GM12878 (cell line): ENCODE measurements at regions not wholly inside any gene's neighbourhood (a gene's known extent, or its start where the extent isn't known, plus 50 kb on each side); places are given as distances from the start of the nearest gene placed in this dataset.

ENCODE experiments used
- ATAC-seq: fragments of 200-7000 bp; cut with Tn5 transposase; 3 replicates; pipeline ENCODE4 v1.9.1; 2020; ENCODE audit warnings: mild to moderate bottlenecking, moderate library complexity
- BruUV-seq: library from RNA; stranded (reverse); fragments of 400-500 nt; replicated peaks from 2 replicates; lab custom pipeline; 2021; lab: Mats Ljungman, UMichigan
- CTCF ChIA-PET: fragments of 300-600 bp; sonication (Branson Sonifier 250); formaldehyde crosslinking; extraction: SDS; loops from one replicate; lab custom pipeline; 2021; ENCODE audit warnings: inconsistent platforms; lab: Yijun Ruan, JAX
- POLR2A ChIA-PET: fragments of 350-600 bp; formaldehyde crosslinking; extraction: SDS; loops from one replicate; lab custom pipeline; 2021; ENCODE audit warnings: inconsistent platforms; lab: Charles Lee
- RAD21 ChIA-PET: fragments of 300-600 bp; sonication (Branson Sonifier 250); formaldehyde crosslinking; loops from one replicate; lab custom pipeline; 2023; ENCODE audit warnings: antibody characterized with exemption; ENCODE audit not compliant: unreplicated experiment; lab: Charles Lee
- SMC1A ChIA-PET: fragments of 300-600 bp; sonication (Branson Sonifier 250); formaldehyde crosslinking; loops from one replicate; lab custom pipeline; 2023; ENCODE audit not compliant: unreplicated experiment, uncharacterized antibody; lab: Charles Lee
- DNase-seq: peaks from one replicate; pipeline ENCODE4 v3.0.0-alpha.2; 2011; ENCODE audit warnings: low read depth, low spot score
- FAIRE-seq: peaks from 3 replicates; lab custom pipeline; 2011; peaks lifted over from hg19 to GRCh38; lab: Jason Lieb, UNC
- H2AFZ ChIP-seq: 2 replicates; pipeline ENCODE4 v1.6.0; 2011; ENCODE audit warnings: low read depth, low read length, control low read depth; ENCODE audit not compliant: control insufficient read depth
- H3K27ac ChIP-seq: 2 replicates; pipeline ENCODE4 v1.5.1; 2011; ENCODE audit warnings: control low read depth; ENCODE audit not compliant: control insufficient read depth, insufficient read depth
- H3K27me3 ChIP-seq, 2 experiments: replicated peaks in 1 of 2; 2 replicates each; pipeline versions ENCODE4 v1.6.0 to v1.6.1; 2011; ENCODE audit warnings: low read length in 1 of 2; ENCODE audit not compliant: control insufficient read depth in 2 of 2, insufficient read depth in 2 of 2
- H3K36me3 ChIP-seq, 2 experiments: 2 replicates each; pipeline ENCODE4 v1.5.1; 2011; ENCODE audit warnings: low read length in 1 of 2; ENCODE audit not compliant: control insufficient read depth in 2 of 2, insufficient read depth in 2 of 2
- H3K4me1 ChIP-seq: 2 replicates; pipeline ENCODE4 v1.6.1; 2011; ENCODE audit warnings: mild to moderate bottlenecking, low read length, moderate library complexity, mixed read lengths; ENCODE audit not compliant: control insufficient read depth, insufficient read depth
- H3K4me2 ChIP-seq: 2 replicates; pipeline ENCODE4 v1.6.0; 2011; ENCODE audit warnings: control low read depth; ENCODE audit not compliant: control insufficient read depth, insufficient read depth
- H3K4me3 ChIP-seq: fragments of 200-600 bp; sonication (generic); 2 replicates; pipeline ENCODE4 v1.5.1; 2016
- H3K79me2 ChIP-seq: 2 replicates; pipeline ENCODE4 v1.6.0; 2011; ENCODE audit warnings: low read length; ENCODE audit not compliant: control insufficient read depth, insufficient read depth
- H3K9ac ChIP-seq: 2 replicates; pipeline ENCODE4 v1.8.0; 2011; ENCODE audit warnings: low read length, control low read depth, mixed read lengths; ENCODE audit not compliant: control insufficient read depth, insufficient read depth
- H3K9me3 ChIP-seq: replicated peaks from 3 replicates; pipeline ENCODE4 v1.5.1; 2011; ENCODE audit warnings: mild to moderate bottlenecking, low read length; ENCODE audit not compliant: control insufficient read depth, insufficient read depth
- H4K20me1 ChIP-seq: 2 replicates; pipeline ENCODE4 v1.6.0; 2011; ENCODE audit not compliant: control insufficient read depth, insufficient read depth
- NR2F1 ChIP-seq: fragments of 450-650 bp; conservative IDR thresholded peaks from 2 replicates; pipeline ENCODE4 v1.6.1; 2017; ENCODE audit warnings: mild to moderate bottlenecking
- POU2F2 ChIP-seq: IDR thresholded peaks from 3 replicates; pipeline ENCODE4 v1.6.1; 2011; ENCODE audit warnings: low read depth, mild to moderate bottlenecking, low read length, borderline replicate concordance
- ZBTB40 ChIP-seq: fragments of 450-650 bp; IDR thresholded peaks from 2 replicates; pipeline ENCODE4 v1.6.1; 2016; ENCODE audit warnings: mild to moderate bottlenecking, moderate library complexity, borderline replicate concordance
- ZNF217 ChIP-seq: fragments of 450-650 bp; IDR thresholded peaks from 2 replicates; pipeline ENCODE4 v1.6.1; 2017; ENCODE audit warnings: antibody characterized with exemption, mild to moderate bottlenecking
- whole genome bisulfite sequencing: methylation state at CpG from one replicate; pipeline ENCODE4 v1.1.6; 2016; ENCODE audit warnings: low lambda C conversion rate; ENCODE audit not compliant: insufficient replicate concordance, insufficient coverage; ENCODE audit errors: missing lambda C conversion rate; 5-methylcytosine and 5-hydroxymethylcytosine counted together
- in situ Hi-C: fragments of 300-500 bp; cut with MboI; formaldehyde crosslinking; loops from 9 replicates; pipeline ENCODE4 v1.14.3; 2018; ENCODE audit warnings: mixed read lengths
- intact Hi-C: fragments of 100-400 bp; cut with micrococcal nuclease; formaldehyde crosslinking; loops from one replicate; pipeline ENCODE4 v1.14.2; 2022; ENCODE audit not compliant: unreplicated experiment
- TF ChIP-seq, protein P1 (sequence below): fragments of 450-650 bp; IDR thresholded peaks from 2 replicates; pipeline ENCODE4 v1.6.1; 2016; ENCODE audit warnings: mild to moderate bottlenecking

DNA sequence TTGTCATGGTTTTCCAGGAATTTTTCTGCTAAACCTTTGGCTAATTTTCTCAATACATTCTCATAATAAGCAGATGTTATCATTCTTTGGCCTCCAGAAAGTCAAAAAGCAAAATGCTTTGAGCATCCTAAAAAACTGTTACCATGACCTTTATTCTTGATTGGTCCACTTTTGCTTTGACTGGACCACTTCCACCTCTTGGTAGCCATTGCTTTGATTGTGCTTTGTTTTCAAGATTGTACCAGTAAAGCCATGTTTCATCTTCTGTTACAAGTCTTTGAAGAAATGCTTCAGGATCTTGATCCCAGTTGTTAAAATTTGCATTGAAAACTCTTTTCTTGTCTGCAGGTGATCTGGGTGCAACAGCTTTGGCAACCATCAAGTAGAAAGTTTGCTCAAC lies 180.1 kb downstream of the DUSP6 start (continued):
- no peak for TF ChIP-seq ZBTB40

DNA sequence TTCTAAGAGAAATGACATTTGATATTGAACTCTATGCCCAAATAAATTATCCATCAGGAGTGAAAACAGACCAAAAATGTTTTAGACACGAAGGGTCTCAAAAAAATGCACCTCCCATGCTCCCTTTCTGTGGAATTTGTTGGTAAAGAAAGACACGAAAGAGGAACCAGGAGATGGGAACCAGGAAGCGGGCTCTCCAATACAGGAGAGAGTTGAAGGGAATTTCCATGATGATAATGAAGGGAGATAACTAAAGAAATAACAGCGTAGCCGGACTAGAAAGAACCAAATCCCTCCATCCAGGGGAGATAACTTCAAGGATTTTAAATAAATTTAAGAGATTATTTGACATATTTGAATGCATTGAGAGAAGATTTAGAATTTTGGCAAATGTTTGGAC lies 183.0 kb downstream of the DUSP6 start:
- 60% methylated on average over 5 of the region's 5 CpGs for WGBS
- ChIA-PET SMC1A (interaction anchor here (0.7 to 1.2 kb wide), 3 partner anchors 13 to 629 kb away, joined by 3 read pairs; no protein-coding TSS in a partner anchor), RAD21 (no interaction called here), CTCF (interaction anchor here (0.6 to 0.8 kb wide), 2 partner anchors 292 to 354 kb away, joined by 3 read pairs; no protein-coding TSS in a partner anchor), POLR2A (no interaction called here)
- DNase-seq = no peak
- BruUV-seq = no TSS peak
- Histone ChIP-seq H3K9ac (no peak overlapping the region), H3K79me2 (no peaks in the 10 kb centered on the region), H2AFZ (no peak overlapping the region), H3K27me3 (no peaks in the 10 kb centered on the region), H3K36me3 (no peaks in the 10 kb centered on the region), H3K9me3 (no peaks in the 10 kb centered on the region), H3K4me2 (no peak overlapping the region)
- intact Hi-C loops = no loop called here
- TF ChIP-seq ZNF217 (no peak), NR2F1 (no peak), POU2F2 (no peak)
- TF ChIP-seq, protein P1, sequence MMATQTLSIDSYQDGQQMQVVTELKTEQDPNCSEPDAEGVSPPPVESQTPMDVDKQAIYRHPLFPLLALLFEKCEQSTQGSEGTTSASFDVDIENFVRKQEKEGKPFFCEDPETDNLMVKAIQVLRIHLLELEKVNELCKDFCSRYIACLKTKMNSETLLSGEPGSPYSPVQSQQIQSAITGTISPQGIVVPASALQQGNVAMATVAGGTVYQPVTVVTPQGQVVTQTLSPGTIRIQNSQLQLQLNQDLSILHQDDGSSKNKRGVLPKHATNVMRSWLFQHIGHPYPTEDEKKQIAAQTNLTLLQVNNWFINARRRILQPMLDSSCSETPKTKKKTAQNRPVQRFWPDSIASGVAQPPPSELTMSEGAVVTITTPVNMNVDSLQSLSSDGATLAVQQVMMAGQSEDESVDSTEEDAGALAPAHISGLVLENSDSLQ = no peak
- TF ChIP-seq, all 136 proteins: peak for 0
- Histone ChIP-seq H3K4me3 (no peak overlapping the region), H4K20me1 (no peaks in the 10 kb centered on the region), H3K27ac (no peak overlapping the region), H3K4me1 (peaks cover 3% of the 10 kb centered on the region; the same call in 1 of the 2 replicates)
- in situ Hi-C loops = no loop called here
- FAIRE-seq (no peak), ATAC-seq (no peak)
